ENCODE measurements at regions not wholly inside any gene's neighbourhood (a gene's known extent, or its start where the extent isn't known, plus 50 kb on each side); places are given as distances from the start of the nearest gene placed in this dataset.
"Not testable (repeated sequence)": the region's sequence is repeated elsewhere in the genome, so short reads cannot be mapped to it uniquely, and the experiment has no call there.

- H3K9me3 ChIP-seq (ENCODE audit: control insufficient read depth in 5 of 5, low read length in 5 of 5); H3K9ac ChIP-seq (ENCODE audit: low read length in 5 of 5); H3K27me3 ChIP-seq (ENCODE audit: control insufficient read depth in 5 of 5, insufficient read depth in 4 of 5, low read length in 5 of 5); H3K36me3 ChIP-seq (ENCODE audit: control insufficient read depth in 5 of 5, insufficient read depth in 5 of 5, low read length in 5 of 5); H3K4me1 ChIP-seq (ENCODE audit: control insufficient read depth in 5 of 5, insufficient read depth in 5 of 5, low read length in 5 of 5); H3K27ac ChIP-seq (ENCODE audit: low read depth, low read length); H3K4me3 ChIP-seq (ENCODE audit: low read depth in 1 of 5, low read length in 5 of 5): not testable (repeated sequence)
Measured at GRCh38 chr6:134745192-134745591, 204.7 kb downstream of the ALDH8A1 start.

GRCh38 chr6:134744301-134744700 lies 205.6 kb downstream of the ALDH8A1 start:
- Histone ChIP-seq H3K36me3 (ENCODE audit: control insufficient read depth in 5 of 5, insufficient read depth in 5 of 5, low read length in 5 of 5) (no peaks in the 10 kb centered on the region), H3K9me3 (ENCODE audit: control insufficient read depth in 5 of 5, low read length in 5 of 5) (no peaks in the 10 kb centered on the region), H3K9ac (ENCODE audit: low read length in 5 of 5) (no peak overlapping the region), H3K27ac (ENCODE audit: low read depth, low read length) (no peak overlapping the region), H3K27me3 (ENCODE audit: control insufficient read depth in 5 of 5, insufficient read depth in 4 of 5, low read length in 5 of 5) (peaks cover 0 to 3% (median 0%) of the 10 kb centered on the region in 5 donors), H3K4me1 (ENCODE audit: control insufficient read depth in 5 of 5, insufficient read depth in 5 of 5, low read length in 5 of 5) (peaks cover 0 to 3% (median 0%) of the 10 kb centered on the region in 5 donors), H3K4me3 (ENCODE audit: low read depth in 1 of 5, low read length in 5 of 5) (no peak overlapping the region)

GRCh38 chr6:134741200-134741536 lies 208.7 kb downstream of the ALDH8A1 start:
- H3K4me1 ChIP-seq (ENCODE audit: control insufficient read depth in 5 of 5, insufficient read depth in 5 of 5, low read length in 5 of 5): no peaks in the 10 kb centered on the region
- no peaks in the 10 kb centered on the region for H3K36me3 ChIP-seq (ENCODE audit: control insufficient read depth in 5 of 5, insufficient read depth in 5 of 5, low read length in 5 of 5)
- H3K9ac ChIP-seq (ENCODE audit: low read length in 5 of 5): no peak overlapping the region
- no peak overlapping the region for H3K27ac ChIP-seq (ENCODE audit: low read depth, low read length)
- H3K27me3 ChIP-seq (ENCODE audit: control insufficient read depth in 5 of 5, insufficient read depth in 4 of 5, low read length in 5 of 5): peaks cover 0 to 3% (median 0%) of the 10 kb centered on the region in 5 donors
- H3K4me3 ChIP-seq (ENCODE audit: low read depth in 1 of 5, low read length in 5 of 5): no peak overlapping the region
- no peaks in the 10 kb centered on the region for H3K9me3 ChIP-seq (ENCODE audit: control insufficient read depth in 5 of 5, low read length in 5 of 5)

GRCh38 chr6:134740473-134741199 lies 209.3 kb downstream of the ALDH8A1 start:
- Histone ChIP-seq H3K36me3 (ENCODE audit: control insufficient read depth in 5 of 5, insufficient read depth in 5 of 5, low read length in 5 of 5) (no peaks in the 10 kb centered on the region), H3K9me3 (ENCODE audit: control insufficient read depth in 5 of 5, low read length in 5 of 5) (no peaks in the 10 kb centered on the region), H3K27me3 (ENCODE audit: control insufficient read depth in 5 of 5, insufficient read depth in 4 of 5, low read length in 5 of 5) (peaks cover 0 to 3% (median 0%) of the 10 kb centered on the region in 5 donors), H3K4me1 (ENCODE audit: control insufficient read depth in 5 of 5, insufficient read depth in 5 of 5, low read length in 5 of 5) (no peaks in the 10 kb centered on the region), H3K27ac (ENCODE audit: low read depth, low read length) (no peak overlapping the region), H3K4me3 (ENCODE audit: low read depth in 1 of 5, low read length in 5 of 5) (no peak overlapping the region), H3K9ac (ENCODE audit: low read length in 5 of 5) (no peak overlapping the region)

GRCh38 chr6:134740027-134740373 lies 209.9 kb downstream of the ALDH8A1 start:
- H3K27ac ChIP-seq (ENCODE audit: low read depth, low read length): no peak overlapping the region
- H3K36me3 ChIP-seq (ENCODE audit: control insufficient read depth in 5 of 5, insufficient read depth in 5 of 5, low read length in 5 of 5): no peaks in the 10 kb centered on the region
- H3K27me3 ChIP-seq (ENCODE audit: control insufficient read depth in 5 of 5, insufficient read depth in 4 of 5, low read length in 5 of 5): peaks cover 0 to 3% (median 0%) of the 10 kb centered on the region in 5 donors
- no peak overlapping the region for H3K9ac ChIP-seq (ENCODE audit: low read length in 5 of 5)
- no peaks in the 10 kb centered on the region for H3K9me3 ChIP-seq (ENCODE audit: control insufficient read depth in 5 of 5, low read length in 5 of 5)
- no peaks in the 10 kb centered on the region for H3K4me1 ChIP-seq (ENCODE audit: control insufficient read depth in 5 of 5, insufficient read depth in 5 of 5, low read length in 5 of 5)
- no peak overlapping the region for H3K4me3 ChIP-seq (ENCODE audit: low read depth in 1 of 5, low read length in 5 of 5)

- Histone ChIP-seq H3K4me1 (ENCODE audit: control insufficient read depth in 5 of 5, insufficient read depth in 5 of 5, low read length in 5 of 5) (no peaks in the 10 kb centered on the region), H3K36me3 (ENCODE audit: control insufficient read depth in 5 of 5, insufficient read depth in 5 of 5, low read length in 5 of 5) (no peaks in the 10 kb centered on the region), H3K9me3 (ENCODE audit: control insufficient read depth in 5 of 5, low read length in 5 of 5) (no peaks in the 10 kb centered on the region), H3K4me3 (ENCODE audit: low read depth in 1 of 5, low read length in 5 of 5) (no peak overlapping the region), H3K9ac (ENCODE audit: low read length in 5 of 5) (no peak overlapping the region), H3K27me3 (ENCODE audit: control insufficient read depth in 5 of 5, insufficient read depth in 4 of 5, low read length in 5 of 5) (peaks cover 0 to 3% (median 0%) of the 10 kb centered on the region in 5 donors), H3K27ac (ENCODE audit: low read depth, low read length) (no peak overlapping the region)
Measured at GRCh38 chr6:134739299-134740026, 210.4 kb downstream of the ALDH8A1 start.

- Histone ChIP-seq H3K36me3 (ENCODE audit: control insufficient read depth in 5 of 5, insufficient read depth in 5 of 5, low read length in 5 of 5) (no peaks in the 10 kb centered on the region), H3K27me3 (ENCODE audit: control insufficient read depth in 5 of 5, insufficient read depth in 4 of 5, low read length in 5 of 5) (peaks cover 0 to 3% (median 0%) of the 10 kb centered on the region in 5 donors), H3K4me3 (ENCODE audit: low read depth in 1 of 5, low read length in 5 of 5) (no peak overlapping the region), H3K4me1 (ENCODE audit: control insufficient read depth in 5 of 5, insufficient read depth in 5 of 5, low read length in 5 of 5) (no peaks in the 10 kb centered on the region), H3K9me3 (ENCODE audit: control insufficient read depth in 5 of 5, low read length in 5 of 5) (no peaks in the 10 kb centered on the region), H3K9ac (ENCODE audit: low read length in 5 of 5) (no peak overlapping the region), H3K27ac (ENCODE audit: low read depth, low read length) (no peak overlapping the region)
Measured at GRCh38 chr6:134738211-134738885, 211.6 kb downstream of the ALDH8A1 start.

GRCh38 chr6:134735461-134735860 lies 214.4 kb downstream of the ALDH8A1 start:
- no peaks in the 10 kb centered on the region for H3K27me3 ChIP-seq (ENCODE audit: control insufficient read depth in 5 of 5, insufficient read depth in 4 of 5, low read length in 5 of 5)
- H3K9ac ChIP-seq (ENCODE audit: low read length in 5 of 5): no peak overlapping the region
- H3K9me3 ChIP-seq (ENCODE audit: control insufficient read depth in 5 of 5, low read length in 5 of 5): no peaks in the 10 kb centered on the region
- no peaks in the 10 kb centered on the region for H3K36me3 ChIP-seq (ENCODE audit: control insufficient read depth in 5 of 5, insufficient read depth in 5 of 5, low read length in 5 of 5)
- no peak overlapping the region for H3K27ac ChIP-seq (ENCODE audit: low read depth, low read length)
- no peak overlapping the region for H3K4me3 ChIP-seq (ENCODE audit: low read depth in 1 of 5, low read length in 5 of 5)
- no peaks in the 10 kb centered on the region for H3K4me1 ChIP-seq (ENCODE audit: control insufficient read depth in 5 of 5, insufficient read depth in 5 of 5, low read length in 5 of 5)

GRCh38 chr6:134734312-134734869 lies 215.5 kb downstream of the ALDH8A1 start:
- no peak overlapping the region for H3K4me3 ChIP-seq (ENCODE audit: low read depth in 1 of 5, low read length in 5 of 5)
- no peaks in the 10 kb centered on the region for H3K36me3 ChIP-seq (ENCODE audit: control insufficient read depth in 5 of 5, insufficient read depth in 5 of 5, low read length in 5 of 5)
- no peak overlapping the region for H3K9ac ChIP-seq (ENCODE audit: low read length in 5 of 5)
- H3K4me1 ChIP-seq (ENCODE audit: control insufficient read depth in 5 of 5, insufficient read depth in 5 of 5, low read length in 5 of 5): no peaks in the 10 kb centered on the region
- H3K27me3 ChIP-seq (ENCODE audit: control insufficient read depth in 5 of 5, insufficient read depth in 4 of 5, low read length in 5 of 5): peaks cover 0 to 2% (median 0%) of the 10 kb centered on the region in 5 donors
- H3K27ac ChIP-seq (ENCODE audit: low read depth, low read length): no peak overlapping the region
- no peaks in the 10 kb centered on the region for H3K9me3 ChIP-seq (ENCODE audit: control insufficient read depth in 5 of 5, low read length in 5 of 5)

GRCh38 chr6:134733801-134734200 lies 216.1 kb downstream of the ALDH8A1 start:
- H3K36me3 ChIP-seq (ENCODE audit: control insufficient read depth in 5 of 5, insufficient read depth in 5 of 5, low read length in 5 of 5): no peaks in the 10 kb centered on the region
- H3K27ac ChIP-seq (ENCODE audit: low read depth, low read length): no peak overlapping the region
- no peaks in the 10 kb centered on the region for H3K9me3 ChIP-seq (ENCODE audit: control insufficient read depth in 5 of 5, low read length in 5 of 5)
- peaks cover 0 to 2% (median 0%) of the 10 kb centered on the region in 5 donors for H3K27me3 ChIP-seq (ENCODE audit: control insufficient read depth in 5 of 5, insufficient read depth in 4 of 5, low read length in 5 of 5)
- H3K4me1 ChIP-seq (ENCODE audit: control insufficient read depth in 5 of 5, insufficient read depth in 5 of 5, low read length in 5 of 5): no peaks in the 10 kb centered on the region
- H3K9ac ChIP-seq (ENCODE audit: low read length in 5 of 5): no peak overlapping the region
- no peak overlapping the region for H3K4me3 ChIP-seq (ENCODE audit: low read depth in 1 of 5, low read length in 5 of 5)

Measured in subcutaneous abdominal adipose tissue (tissue), 5 donors.